WTC11 (cell line): ENCODE measurements at regions not wholly inside any gene's neighbourhood (a gene's known extent, or its start where the extent isn't known, plus 50 kb on each side); places are given as distances from the start of the nearest gene placed in this dataset.

Source experiments
- TEAD4 ChIP-seq: sonication (generic); formaldehyde crosslinking; IDR thresholded peaks from 2 replicates; pipeline ENCODE4 v1.8.0; 2022; ENCODE audit warnings: mild to moderate bottlenecking, missing genetic modification reagents
- ZBTB21 ChIP-seq: sonication (generic); formaldehyde crosslinking; IDR thresholded peaks from 2 replicates; pipeline ENCODE4 v1.8.1; 2023; ENCODE audit warnings: mild to moderate bottlenecking, missing genetic modification reagents, borderline replicate concordance
- TF ChIP-seq, protein P1 (sequence below): fragments of 200-600 bp; IDR thresholded peaks from 2 replicates; pipeline ENCODE4 v1.8.0; 2022; ENCODE audit warnings: antibody characterized with exemption
- TF ChIP-seq, protein P2 (sequence below): sonication (generic); formaldehyde crosslinking; IDR thresholded peaks from 2 replicates; pipeline ENCODE4 v1.8.1; 2022; ENCODE audit warnings: mild to moderate bottlenecking, moderate library complexity, missing genetic modification reagents
- TF ChIP-seq, protein P3 (sequence below): sonication (generic); formaldehyde crosslinking; IDR thresholded peaks from 2 replicates; pipeline ENCODE4 v1.8.1; 2023; ENCODE audit warnings: mild to moderate bottlenecking, moderate library complexity, missing genetic modification reagents

DNA sequence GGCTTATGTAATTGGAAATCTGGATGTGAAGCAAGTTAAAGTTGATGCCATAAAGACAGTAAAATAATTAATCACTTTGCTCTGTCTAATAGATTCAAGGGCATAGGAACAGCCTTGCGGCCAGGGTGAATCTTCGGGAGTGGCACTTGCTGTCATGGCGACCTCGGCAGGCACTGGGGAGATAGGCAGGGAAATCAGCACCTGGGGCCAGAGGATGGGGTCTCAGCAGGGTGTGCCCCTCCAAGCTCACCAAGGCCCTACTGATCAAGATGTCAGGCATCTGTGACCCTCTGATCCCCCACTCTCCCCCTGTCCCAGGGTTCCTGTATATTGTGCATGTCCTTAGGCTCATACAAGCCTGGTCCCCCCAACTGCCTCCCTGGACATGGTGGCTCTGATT is 187.3 kb downstream of the MELK start:
- TF ChIP-seq ZBTB21 (no peak), TEAD4 (CRISPR knock-in tag) (no peak)
- TF ChIP-seq, protein P1, sequence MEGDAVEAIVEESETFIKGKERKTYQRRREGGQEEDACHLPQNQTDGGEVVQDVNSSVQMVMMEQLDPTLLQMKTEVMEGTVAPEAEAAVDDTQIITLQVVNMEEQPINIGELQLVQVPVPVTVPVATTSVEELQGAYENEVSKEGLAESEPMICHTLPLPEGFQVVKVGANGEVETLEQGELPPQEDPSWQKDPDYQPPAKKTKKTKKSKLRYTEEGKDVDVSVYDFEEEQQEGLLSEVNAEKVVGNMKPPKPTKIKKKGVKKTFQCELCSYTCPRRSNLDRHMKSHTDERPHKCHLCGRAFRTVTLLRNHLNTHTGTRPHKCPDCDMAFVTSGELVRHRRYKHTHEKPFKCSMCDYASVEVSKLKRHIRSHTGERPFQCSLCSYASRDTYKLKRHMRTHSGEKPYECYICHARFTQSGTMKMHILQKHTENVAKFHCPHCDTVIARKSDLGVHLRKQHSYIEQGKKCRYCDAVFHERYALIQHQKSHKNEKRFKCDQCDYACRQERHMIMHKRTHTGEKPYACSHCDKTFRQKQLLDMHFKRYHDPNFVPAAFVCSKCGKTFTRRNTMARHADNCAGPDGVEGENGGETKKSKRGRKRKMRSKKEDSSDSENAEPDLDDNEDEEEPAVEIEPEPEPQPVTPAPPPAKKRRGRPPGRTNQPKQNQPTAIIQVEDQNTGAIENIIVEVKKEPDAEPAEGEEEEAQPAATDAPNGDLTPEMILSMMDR: no peak
- TF ChIP-seq, protein P2, sequence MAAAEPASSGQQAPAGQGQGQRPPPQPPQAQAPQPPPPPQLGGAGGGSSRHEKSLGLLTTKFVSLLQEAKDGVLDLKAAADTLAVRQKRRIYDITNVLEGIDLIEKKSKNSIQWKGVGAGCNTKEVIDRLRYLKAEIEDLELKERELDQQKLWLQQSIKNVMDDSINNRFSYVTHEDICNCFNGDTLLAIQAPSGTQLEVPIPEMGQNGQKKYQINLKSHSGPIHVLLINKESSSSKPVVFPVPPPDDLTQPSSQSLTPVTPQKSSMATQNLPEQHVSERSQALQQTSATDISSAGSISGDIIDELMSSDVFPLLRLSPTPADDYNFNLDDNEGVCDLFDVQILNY (CRISPR knock-in tag): no peak
- TF ChIP-seq, protein P3, sequence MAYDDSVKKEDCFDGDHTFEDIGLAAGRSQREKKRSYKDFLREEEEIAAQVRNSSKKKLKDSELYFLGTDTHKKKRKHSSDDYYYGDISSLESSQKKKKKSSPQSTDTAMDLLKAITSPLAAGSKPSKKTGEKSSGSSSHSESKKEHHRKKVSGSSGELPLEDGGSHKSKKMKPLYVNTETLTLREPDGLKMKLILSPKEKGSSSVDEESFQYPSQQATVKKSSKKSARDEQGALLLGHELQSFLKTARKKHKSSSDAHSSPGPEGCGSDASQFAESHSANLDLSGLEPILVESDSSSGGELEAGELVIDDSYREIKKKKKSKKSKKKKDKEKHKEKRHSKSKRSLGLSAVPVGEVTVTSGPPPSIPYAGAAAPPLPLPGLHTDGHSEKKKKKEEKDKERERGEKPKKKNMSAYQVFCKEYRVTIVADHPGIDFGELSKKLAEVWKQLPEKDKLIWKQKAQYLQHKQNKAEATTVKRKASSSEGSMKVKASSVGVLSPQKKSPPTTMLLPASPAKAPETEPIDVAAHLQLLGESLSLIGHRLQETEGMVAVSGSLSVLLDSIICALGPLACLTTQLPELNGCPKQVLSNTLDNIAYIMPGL: no peak
